Sigmoid colon (tissue), 4 donors: ENCODE measurements at regions not wholly inside any gene's neighbourhood (a gene's known extent, or its start where the extent isn't known, plus 50 kb on each side); places are given as distances from the start of the nearest gene placed in this dataset.

Source experiments
- EP300 ChIP-seq, 4 donors: sonication (generic); formaldehyde crosslinking; IDR thresholded peaks; one replicate each; pipeline ENCODE4 v1.6.1; 2017; ENCODE audit warnings: antibody characterized with exemption in 4 of 4
- POLR2A ChIP-seq, 2 donors: fragments of 450-650 bp; IDR thresholded peaks; one replicate each; pipeline ENCODE4 v1.6.1; 2016; ENCODE audit warnings: antibody characterized with exemption in 2 of 2, mild to moderate bottlenecking in 2 of 2, moderate library complexity in 2 of 2
- POLR2AphosphoS5 ChIP-seq, 4 donors: sonication (generic); formaldehyde crosslinking; IDR thresholded peaks; one replicate each; pipeline ENCODE4 v1.6.1; 2017; ENCODE audit warnings: antibody characterized with exemption in 4 of 4
- TF ChIP-seq, protein P1 (sequence below), 4 experiments: fragments of 450-650 bp in 3 of 4; fragments of 200-600 bp in 1 of 4; IDR thresholded peaks; one replicate each; pipeline ENCODE4 v1.5.1; 2016 to 2019; ENCODE audit warnings: antibody characterized with exemption in 4 of 4, mild to moderate bottlenecking in 3 of 4, moderate library complexity in 2 of 4

DNA sequence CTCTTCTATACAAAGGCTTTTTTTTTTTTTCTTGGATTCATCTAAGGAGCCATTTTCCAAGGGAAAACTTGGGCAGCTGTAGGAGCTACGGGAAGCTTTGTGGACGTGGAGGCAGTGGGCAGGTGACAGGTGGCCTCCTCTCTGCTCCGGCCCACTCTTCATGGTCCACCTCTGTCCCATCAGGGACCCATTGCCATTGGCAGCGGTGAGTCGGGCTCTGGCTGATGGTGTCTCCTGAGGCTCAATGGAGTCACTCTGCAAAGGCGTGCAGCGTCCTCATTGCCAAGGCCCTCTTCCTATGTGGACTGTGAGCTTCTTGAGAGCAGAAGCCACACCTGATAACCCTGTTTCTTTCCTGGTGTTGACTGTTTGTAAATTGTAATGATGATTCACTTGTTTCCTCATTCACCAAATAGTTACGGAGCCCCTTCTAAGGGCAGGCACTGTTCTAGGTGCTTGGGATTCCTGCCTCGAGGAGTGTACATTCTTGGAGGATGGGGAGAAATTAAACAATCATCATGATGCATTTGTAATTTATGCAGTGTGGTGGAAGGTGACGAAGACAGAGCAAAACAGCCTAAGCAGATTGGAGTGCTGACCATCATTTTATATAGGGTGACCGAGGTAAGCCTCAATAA is 240.3 kb upstream of the HS6ST1 start:
- TF ChIP-seq, protein P1, sequence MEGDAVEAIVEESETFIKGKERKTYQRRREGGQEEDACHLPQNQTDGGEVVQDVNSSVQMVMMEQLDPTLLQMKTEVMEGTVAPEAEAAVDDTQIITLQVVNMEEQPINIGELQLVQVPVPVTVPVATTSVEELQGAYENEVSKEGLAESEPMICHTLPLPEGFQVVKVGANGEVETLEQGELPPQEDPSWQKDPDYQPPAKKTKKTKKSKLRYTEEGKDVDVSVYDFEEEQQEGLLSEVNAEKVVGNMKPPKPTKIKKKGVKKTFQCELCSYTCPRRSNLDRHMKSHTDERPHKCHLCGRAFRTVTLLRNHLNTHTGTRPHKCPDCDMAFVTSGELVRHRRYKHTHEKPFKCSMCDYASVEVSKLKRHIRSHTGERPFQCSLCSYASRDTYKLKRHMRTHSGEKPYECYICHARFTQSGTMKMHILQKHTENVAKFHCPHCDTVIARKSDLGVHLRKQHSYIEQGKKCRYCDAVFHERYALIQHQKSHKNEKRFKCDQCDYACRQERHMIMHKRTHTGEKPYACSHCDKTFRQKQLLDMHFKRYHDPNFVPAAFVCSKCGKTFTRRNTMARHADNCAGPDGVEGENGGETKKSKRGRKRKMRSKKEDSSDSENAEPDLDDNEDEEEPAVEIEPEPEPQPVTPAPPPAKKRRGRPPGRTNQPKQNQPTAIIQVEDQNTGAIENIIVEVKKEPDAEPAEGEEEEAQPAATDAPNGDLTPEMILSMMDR (IDR thresholded peaks at IDR 0.05): no peak
- TF ChIP-seq POLR2AphosphoS5 (IDR thresholded peaks at IDR 0.05): no peak
- TF ChIP-seq EP300 (IDR thresholded peaks at IDR 0.05): no peak
- TF ChIP-seq POLR2A (IDR thresholded peaks at IDR 0.05): no peak
